ENCODE measurements at regions not wholly inside any gene's neighbourhood (a gene's known extent, or its start where the extent isn't known, plus 50 kb on each side); places are given as distances from the start of the nearest gene placed in this dataset.

GRCh38 chr22:47323518-47323917 lies 561.1 kb downstream of the TBC1D22A start:
- TF ChIP-seq EZH2phosphoT487 (IDR thresholded peaks at IDR 0.05; ENCODE audit: borderline replicate concordance, low read length) (no peak), CTCF (conservative IDR thresholded peaks at IDR 0.05; ENCODE audit: low read depth, low read length) (no peak)

All from PC-3 (cell line).